ENCODE measurements at regions not wholly inside any gene's neighbourhood (a gene's known extent, or its start where the extent isn't known, plus 50 kb on each side); places are given as distances from the start of the nearest gene placed in this dataset.
A peak's percentile ranks its signal among the peaks of the same experiment; 100 is the strongest.

GRCh38 chr9:4435197-4435596 lies 55.1 kb upstream of the SLC1A1 start:
- Histone ChIP-seq H3K36me3 (replicated peaks; ENCODE audit: control insufficient read depth, insufficient read depth, low read length) (no peaks in the 10 kb centered on the region), H3K27me3 (ENCODE audit: control insufficient read depth, insufficient read depth, low read length) (no peaks in the 10 kb centered on the region), H3K4me3 (ENCODE audit: insufficient read depth, low read depth, low read length) (no peak overlapping the region)
- DNase-seq, result no peak

- DNase-seq, result no peak
- Histone ChIP-seq H3K36me3 (replicated peaks; ENCODE audit: control insufficient read depth, insufficient read depth, low read length) (no peaks in the 10 kb centered on the region), H3K4me3 (ENCODE audit: insufficient read depth, low read depth, low read length) (no peak overlapping the region), H3K27me3 (ENCODE audit: control insufficient read depth, insufficient read depth, low read length) (no peaks in the 10 kb centered on the region)
These were observed 56.9 kb upstream of the SLC1A1 start for GRCh38 chr9:4433379-4433778.

GRCh38 chr9:4430432-4431261 lies 59.6 kb upstream of the SLC1A1 start:
- Histone ChIP-seq H3K36me3 (replicated peaks; ENCODE audit: control insufficient read depth, insufficient read depth, low read length) (no peaks in the 10 kb centered on the region), H3K4me3 (ENCODE audit: insufficient read depth, low read depth, low read length) (no peak overlapping the region), H3K27me3 (ENCODE audit: control insufficient read depth, insufficient read depth, low read length) (no peaks in the 10 kb centered on the region)
- DNase-seq, result no peak

GRCh38 chr9:4425319-4426045 lies 64.8 kb upstream of the SLC1A1 start:
- no peaks in the 10 kb centered on the region for H3K36me3 ChIP-seq (replicated peaks; ENCODE audit: control insufficient read depth, insufficient read depth, low read length)
- no peak overlapping the region for H3K4me3 ChIP-seq (ENCODE audit: insufficient read depth, low read depth, low read length)
- no peak for DNase-seq
- no peaks in the 10 kb centered on the region for H3K27me3 ChIP-seq (ENCODE audit: control insufficient read depth, insufficient read depth, low read length)

- Histone ChIP-seq H3K27me3 (ENCODE audit: control insufficient read depth, insufficient read depth, low read length) (no peaks in the 10 kb centered on the region), H3K36me3 (replicated peaks; ENCODE audit: control insufficient read depth, insufficient read depth, low read length) (no peaks in the 10 kb centered on the region), H3K4me3 (ENCODE audit: insufficient read depth, low read depth, low read length) (no peak overlapping the region)
- DNase-seq, result no peak
These were observed 65.4 kb upstream of the SLC1A1 start for GRCh38 chr9:4424891-4425290.

- H3K4me3 ChIP-seq (ENCODE audit: insufficient read depth, low read depth, low read length), result no peak overlapping the region
- no peak for DNase-seq
- no peaks in the 10 kb centered on the region for H3K27me3 ChIP-seq (ENCODE audit: control insufficient read depth, insufficient read depth, low read length)
- no peaks in the 10 kb centered on the region for H3K36me3 ChIP-seq (replicated peaks; ENCODE audit: control insufficient read depth, insufficient read depth, low read length)
These were observed 66.2 kb upstream of the SLC1A1 start for GRCh38 chr9:4424038-4424437.

GRCh38 chr9:4423207-4423610 lies 67.1 kb upstream of the SLC1A1 start:
- no peaks in the 10 kb centered on the region for H3K27me3 ChIP-seq (ENCODE audit: control insufficient read depth, insufficient read depth, low read length)
- H3K36me3 ChIP-seq (replicated peaks; ENCODE audit: control insufficient read depth, insufficient read depth, low read length), result no peaks in the 10 kb centered on the region
- H3K4me3 ChIP-seq (ENCODE audit: insufficient read depth, low read depth, low read length), result no peak overlapping the region
- DNase-seq, result peak; percentile 22

- H3K4me3 ChIP-seq (ENCODE audit: insufficient read depth, low read depth, low read length), result no peak overlapping the region
- no peaks in the 10 kb centered on the region for H3K36me3 ChIP-seq (replicated peaks; ENCODE audit: control insufficient read depth, insufficient read depth, low read length)
- H3K27me3 ChIP-seq (ENCODE audit: control insufficient read depth, insufficient read depth, low read length), result no peaks in the 10 kb centered on the region
- no peak for DNase-seq
These were observed 67.8 kb upstream of the SLC1A1 start for GRCh38 chr9:4422495-4422894.

GRCh38 chr9:4421847-4422246 lies 68.4 kb upstream of the SLC1A1 start:
- no peaks in the 10 kb centered on the region for H3K36me3 ChIP-seq (replicated peaks; ENCODE audit: control insufficient read depth, insufficient read depth, low read length)
- no peak for DNase-seq
- H3K4me3 ChIP-seq (ENCODE audit: insufficient read depth, low read depth, low read length), result no peak overlapping the region
- no peaks in the 10 kb centered on the region for H3K27me3 ChIP-seq (ENCODE audit: control insufficient read depth, insufficient read depth, low read length)

- H3K36me3 ChIP-seq (replicated peaks; ENCODE audit: control insufficient read depth, insufficient read depth, low read length), result no peaks in the 10 kb centered on the region
- no peak overlapping the region for H3K4me3 ChIP-seq (ENCODE audit: insufficient read depth, low read depth, low read length)
- no peak for DNase-seq
- H3K27me3 ChIP-seq (ENCODE audit: control insufficient read depth, insufficient read depth, low read length), result no peaks in the 10 kb centered on the region
These were observed 69.9 kb upstream of the SLC1A1 start for GRCh38 chr9:4420351-4420750.

- no peak for DNase-seq
- no peak overlapping the region for H3K4me3 ChIP-seq (ENCODE audit: insufficient read depth, low read depth, low read length)
- H3K27me3 ChIP-seq (ENCODE audit: control insufficient read depth, insufficient read depth, low read length), result no peaks in the 10 kb centered on the region
- H3K36me3 ChIP-seq (replicated peaks; ENCODE audit: control insufficient read depth, insufficient read depth, low read length), result no peaks in the 10 kb centered on the region
These were observed 72.5 kb upstream of the SLC1A1 start for GRCh38 chr9:4417578-4418325.

GRCh38 chr9:4416467-4416866 lies 73.8 kb upstream of the SLC1A1 start:
- H3K27me3 ChIP-seq (ENCODE audit: control insufficient read depth, insufficient read depth, low read length), result no peaks in the 10 kb centered on the region
- DNase-seq, result no peak
- no peaks in the 10 kb centered on the region for H3K36me3 ChIP-seq (replicated peaks; ENCODE audit: control insufficient read depth, insufficient read depth, low read length)
- H3K4me3 ChIP-seq (ENCODE audit: insufficient read depth, low read depth, low read length), result no peak overlapping the region

GRCh38 chr9:4415281-4415680 lies 75.0 kb upstream of the SLC1A1 start:
- Histone ChIP-seq H3K36me3 (replicated peaks; ENCODE audit: control insufficient read depth, insufficient read depth, low read length) (no peaks in the 10 kb centered on the region), H3K4me3 (ENCODE audit: insufficient read depth, low read depth, low read length) (no peak overlapping the region), H3K27me3 (ENCODE audit: control insufficient read depth, insufficient read depth, low read length) (no peaks in the 10 kb centered on the region)
- no peak for DNase-seq

- Histone ChIP-seq H3K36me3 (replicated peaks; ENCODE audit: control insufficient read depth, insufficient read depth, low read length) (no peaks in the 10 kb centered on the region), H3K27me3 (ENCODE audit: control insufficient read depth, insufficient read depth, low read length) (no peaks in the 10 kb centered on the region), H3K4me3 (ENCODE audit: insufficient read depth, low read depth, low read length) (no peak overlapping the region)
- no peak for DNase-seq
These were observed 76.4 kb upstream of the SLC1A1 start for GRCh38 chr9:4413856-4414255.

GRCh38 chr9:4404156-4404555 lies 86.1 kb upstream of the SLC1A1 start:
- Histone ChIP-seq H3K36me3 (replicated peaks; ENCODE audit: control insufficient read depth, insufficient read depth, low read length) (no peaks in the 10 kb centered on the region), H3K4me3 (ENCODE audit: insufficient read depth, low read depth, low read length) (no peak overlapping the region), H3K27me3 (ENCODE audit: control insufficient read depth, insufficient read depth, low read length) (no peaks in the 10 kb centered on the region)
- no peak for DNase-seq
